Vagina (tissue), 2 donors: ENCODE measurements at regions not wholly inside any gene's neighbourhood (a gene's known extent, or its start where the extent isn't known, plus 50 kb on each side); places are given as distances from the start of the nearest gene placed in this dataset.
"Not testable (repeated sequence)": the region's sequence is repeated elsewhere in the genome, so short reads cannot be mapped to it uniquely, and the experiment has no call there.

Source experiments
- CTCF ChIP-seq, 3 experiments: fragments of 450-650 bp in 2 of 3; fragments of 200-600 bp in 1 of 3; sonication (generic) in 1 of 3; IDR thresholded peaks; one replicate each; pipeline ENCODE4 v1.5.1; 2017 to 2019; ENCODE audit warnings: antibody characterized with exemption in 3 of 3, mild to moderate bottlenecking in 2 of 3, moderate library complexity in 2 of 3
- POLR2A ChIP-seq, 2 donors: fragments of 450-650 bp; IDR thresholded peaks; one replicate each; pipeline ENCODE4 v1.6.1; 2017; ENCODE audit warnings: antibody characterized with exemption in 2 of 2, mild to moderate bottlenecking in 2 of 2, moderate library complexity in 2 of 2
- POLR2AphosphoS5 ChIP-seq, 2 donors: sonication (generic); formaldehyde crosslinking; IDR thresholded peaks; one replicate each; pipeline ENCODE4 v1.9.0; 2017; ENCODE audit warnings: antibody characterized with exemption in 2 of 2, mild to moderate bottlenecking in 2 of 2, low read depth in 1 of 2; ENCODE audit not compliant: insufficient read depth in 1 of 2

- TF ChIP-seq CTCF (IDR thresholded peaks at IDR 0.05); POLR2AphosphoS5 (IDR thresholded peaks at IDR 0.05; ENCODE audit: insufficient read depth in 1 of 2, low read depth in 1 of 2); POLR2A (IDR thresholded peaks at IDR 0.05): not testable (repeated sequence)
Observed at GRCh38 chrX:128674326-128675086, 622.3 kb upstream of the ACTRT1 start.
